GM12872 (cell line): ENCODE measurements at regions not wholly inside any gene's neighbourhood (a gene's known extent, or its start where the extent isn't known, plus 50 kb on each side); places are given as distances from the start of the nearest gene placed in this dataset.

Experiments
- CTCF ChIP-seq: IDR thresholded peaks from 3 replicates; pipeline ENCODE4 v1.5.1; 2011; ENCODE audit warnings: low read depth, mild to moderate bottlenecking, low read length, moderate library complexity; ENCODE audit not compliant: insufficient read depth

DNA sequence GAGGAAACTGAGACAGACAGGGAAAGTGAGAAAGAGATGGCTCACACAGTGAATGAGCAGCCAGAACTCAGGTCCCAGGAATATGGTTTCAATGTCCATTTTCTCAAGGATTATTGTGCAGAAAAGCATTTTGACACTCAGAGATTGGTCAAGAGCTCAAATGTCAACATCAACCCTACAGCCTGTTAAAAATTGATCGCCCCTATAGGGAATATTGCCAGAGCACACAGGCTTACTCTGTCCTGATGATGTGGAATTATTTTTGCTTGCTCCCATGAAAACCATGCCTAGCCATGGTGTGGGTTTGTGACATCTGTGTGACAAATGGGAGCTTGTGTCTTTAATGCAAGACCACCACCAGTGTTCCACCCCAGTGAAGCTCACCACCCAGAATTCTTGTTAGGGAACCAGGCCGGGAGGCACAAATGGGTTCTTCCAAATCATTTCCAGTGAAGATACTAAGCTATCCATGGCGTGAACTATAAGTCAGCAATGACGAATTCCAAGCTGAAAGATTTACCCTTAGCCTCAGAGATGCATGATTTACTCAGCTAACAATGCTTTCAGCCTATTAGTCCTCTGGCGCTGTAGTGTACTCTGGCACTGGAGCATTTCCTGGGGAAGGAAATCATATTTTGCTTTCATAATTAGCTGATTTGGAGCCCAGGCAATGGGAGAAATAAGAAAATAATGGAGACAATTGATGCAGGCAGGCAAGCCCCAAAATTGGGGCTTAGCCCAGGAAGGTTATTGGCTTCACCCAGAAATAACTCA is 1188.2 kb upstream of the TMEM132C start:
- TF ChIP-seq CTCF, result no peak

DNA sequence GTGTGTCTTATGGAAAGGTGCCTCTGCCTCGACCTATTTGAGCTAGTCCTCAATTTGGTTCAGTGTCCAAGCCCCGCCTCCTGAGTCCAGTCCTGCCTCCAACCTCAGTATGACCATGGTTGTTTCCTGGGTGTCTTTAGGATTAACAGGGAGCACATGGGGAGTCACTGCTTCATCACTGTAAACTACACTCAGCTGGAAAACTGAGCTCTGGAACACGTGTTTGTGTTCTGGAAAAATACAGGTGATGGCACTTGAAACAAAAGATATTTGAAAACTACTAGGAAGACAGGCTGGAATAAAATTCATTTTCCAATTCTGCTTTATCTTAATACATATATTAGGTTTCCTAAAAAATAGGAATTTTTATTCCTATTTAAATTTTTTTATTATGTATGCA is 1187.3 kb upstream of the TMEM132C start:
- TF ChIP-seq CTCF, result no peak

DNA sequence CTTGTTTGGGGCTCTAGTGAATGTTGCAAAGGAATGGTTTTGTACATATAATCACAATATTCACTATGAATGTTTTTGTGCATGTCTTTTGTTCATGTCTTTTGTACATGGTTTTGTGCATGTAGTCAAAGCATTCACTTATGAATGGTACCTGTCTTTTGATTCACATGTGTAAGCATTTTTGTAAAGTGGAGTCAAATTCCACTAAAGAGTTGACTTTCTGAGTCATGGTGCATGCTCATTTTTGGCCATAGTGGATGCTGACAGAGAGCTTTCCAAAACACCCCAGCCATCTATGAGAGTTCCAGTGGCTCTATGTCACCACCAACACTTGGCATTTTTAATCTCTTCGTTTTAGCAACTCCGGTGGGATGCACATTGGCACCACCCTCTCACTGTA is 1185.9 kb upstream of the TMEM132C start:
- TF ChIP-seq CTCF, result no peak

GRCh38 chr12:127083008-127083949 is 1183.7 kb upstream of the TMEM132C start:
- TF ChIP-seq CTCF, result no peak

GRCh38 chr12:127101076-127101475 is 1165.9 kb upstream of the TMEM132C start:
- TF ChIP-seq CTCF, result no peak

DNA sequence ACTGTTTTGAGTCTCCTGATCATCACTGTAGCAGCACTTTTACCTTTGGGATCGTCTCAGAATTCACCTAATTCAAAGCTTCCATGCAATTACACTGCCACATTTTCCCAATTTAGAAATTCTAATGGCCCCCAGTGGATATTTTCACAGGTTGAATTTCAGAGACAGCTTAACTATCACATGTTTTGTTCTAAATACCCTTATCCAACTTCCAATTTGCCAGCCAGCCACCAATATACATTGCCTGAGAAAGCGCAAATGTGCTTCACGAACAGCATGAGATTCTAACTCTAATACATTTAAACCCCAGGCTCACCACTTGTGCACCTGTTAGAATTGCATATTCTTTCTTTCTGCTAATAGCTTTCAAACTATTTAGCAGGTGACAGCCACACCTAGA is 1160.9 kb upstream of the TMEM132C start:
- no peak for TF ChIP-seq CTCF

DNA sequence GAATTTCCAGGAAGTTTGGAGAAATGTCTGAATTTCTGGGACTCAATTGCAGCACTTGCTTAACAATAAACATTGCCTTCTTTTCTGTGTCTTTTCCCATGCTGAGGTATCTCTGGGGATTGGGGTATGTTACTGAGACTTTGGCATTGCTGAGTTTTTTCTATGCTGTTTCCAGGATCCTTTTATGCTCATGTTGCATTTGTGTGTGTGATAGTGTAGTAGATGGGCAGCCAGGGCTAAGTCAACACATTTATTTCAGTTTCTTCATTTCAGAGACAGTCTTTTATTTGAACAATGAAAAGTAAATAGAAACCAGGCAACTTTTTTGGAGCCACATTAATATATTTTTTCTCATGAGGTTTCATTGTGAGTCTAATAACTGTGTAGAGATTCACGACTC is 1160.3 kb upstream of the TMEM132C start:
- no peak for TF ChIP-seq CTCF
